Endodermal cell (in vitro differentiated cells): ENCODE measurements at regions not wholly inside any gene's neighbourhood (a gene's known extent, or its start where the extent isn't known, plus 50 kb on each side); places are given as distances from the start of the nearest gene placed in this dataset.

ENCODE experiments used
- DNase-seq: peaks from one replicate; pipeline ENCODE4 v3.0.0-alpha.2; 2017
- H3K27ac ChIP-seq: 2 replicates; pipeline ENCODE4 v1.5.1; 2013; ENCODE audit warnings: mild to moderate bottlenecking, low read depth, low read length, moderate library complexity
- H3K27me3 ChIP-seq: 2 replicates; pipeline ENCODE4 v1.6.1; 2013; ENCODE audit warnings: mild to moderate bottlenecking, low read length, moderate library complexity; ENCODE audit not compliant: insufficient read depth, control insufficient read depth, poor library complexity, severe bottlenecking
- H3K36me3 ChIP-seq: 2 replicates; pipeline ENCODE4 v1.7.0; 2013; ENCODE audit warnings: mild to moderate bottlenecking, low read length, moderate library complexity; ENCODE audit not compliant: control insufficient read depth, insufficient read depth
- H3K4me1 ChIP-seq: one replicate; pipeline ENCODE4 v1.7.0; 2013; ENCODE audit warnings: low read length; ENCODE audit not compliant: control insufficient read depth, insufficient read depth
- H3K4me3 ChIP-seq: 2 replicates; pipeline ENCODE4 v1.5.1; 2013; ENCODE audit warnings: mild to moderate bottlenecking, low read length, moderate library complexity
- H3K9ac ChIP-seq: 2 replicates; pipeline ENCODE4 v1.6.1; 2013; ENCODE audit warnings: mild to moderate bottlenecking, low read length, moderate library complexity; ENCODE audit not compliant: poor library complexity, severe bottlenecking; ENCODE audit errors: extremely low read depth
- H3K9me3 ChIP-seq: 2 replicates; pipeline ENCODE4 v1.6.1; 2013; ENCODE audit warnings: mild to moderate bottlenecking, low read length, moderate library complexity; ENCODE audit not compliant: control insufficient read depth
- H3K27ac Mint-ChIP-seq: 2 replicates; pipeline ENCODE4 v1.8.0; 2020; ENCODE audit warnings: mixed read lengths
- H3K27me3 Mint-ChIP-seq: 2 replicates; pipeline ENCODE4 v1.8.0; 2021; ENCODE audit warnings: mild to moderate bottlenecking, mixed read lengths; ENCODE audit not compliant: insufficient read depth
- H3K36me3 Mint-ChIP-seq: 2 replicates; pipeline ENCODE4 v1.8.0; 2020; ENCODE audit warnings: low read depth, mixed read lengths
- H3K4me1 Mint-ChIP-seq: 2 replicates; pipeline ENCODE4 v1.8.0; 2020; ENCODE audit warnings: mixed read lengths
- H3K4me3 Mint-ChIP-seq: 2 replicates; pipeline ENCODE4 v1.8.0; 2020; ENCODE audit warnings: mild to moderate bottlenecking, moderate library complexity, mixed read lengths
- H3K9me3 Mint-ChIP-seq: 2 replicates; pipeline ENCODE4 v1.8.0; 2020; ENCODE audit warnings: mild to moderate bottlenecking, mixed read lengths
- WGBS, 2 experiments: methylation state at CpG; one replicate each; pipeline versions ENCODE4 v1.1.5 to v1.1.7; 2013; ENCODE audit warnings: missing lambda C conversion rate in 2 of 2, mixed read lengths in 1 of 2; ENCODE audit not compliant: insufficient coverage in 1 of 2, insufficient read length in 1 of 2; 5-methylcytosine and 5-hydroxymethylcytosine counted together
- TF ChIP-seq, protein P1 (sequence below): fragments of 200-600 bp; sonication (generic); conservative IDR thresholded peaks from 2 replicates; pipeline ENCODE4 v1.5.0; 2021; ENCODE audit warnings: antibody characterized with exemption, mild to moderate bottlenecking

- Mint-ChIP-seq H3K27ac (no peak overlapping the region), H3K27me3 (no peaks in the 10 kb centered on the region), H3K4me3 (no peak overlapping the region), H3K36me3 (no peaks in the 10 kb centered on the region), H3K9me3 (peaks cover 39% of the 10 kb centered on the region), H3K4me1 (no peaks in the 10 kb centered on the region)
- H3K36me3 ChIP-seq: no peaks in the 10 kb centered on the region
- no peaks in the 10 kb centered on the region for H3K27me3 ChIP-seq
- peaks cover 36% of the 10 kb centered on the region for H3K9me3 ChIP-seq
- H3K4me3 ChIP-seq: no peak overlapping the region
- H3K27ac ChIP-seq: no peak overlapping the region
- H3K4me1 ChIP-seq: no peaks in the 10 kb centered on the region
- 60 to 81% methylated on average over 1 of the region's 1 CpG for WGBS, 2 experiments
- TF ChIP-seq, protein P1, sequence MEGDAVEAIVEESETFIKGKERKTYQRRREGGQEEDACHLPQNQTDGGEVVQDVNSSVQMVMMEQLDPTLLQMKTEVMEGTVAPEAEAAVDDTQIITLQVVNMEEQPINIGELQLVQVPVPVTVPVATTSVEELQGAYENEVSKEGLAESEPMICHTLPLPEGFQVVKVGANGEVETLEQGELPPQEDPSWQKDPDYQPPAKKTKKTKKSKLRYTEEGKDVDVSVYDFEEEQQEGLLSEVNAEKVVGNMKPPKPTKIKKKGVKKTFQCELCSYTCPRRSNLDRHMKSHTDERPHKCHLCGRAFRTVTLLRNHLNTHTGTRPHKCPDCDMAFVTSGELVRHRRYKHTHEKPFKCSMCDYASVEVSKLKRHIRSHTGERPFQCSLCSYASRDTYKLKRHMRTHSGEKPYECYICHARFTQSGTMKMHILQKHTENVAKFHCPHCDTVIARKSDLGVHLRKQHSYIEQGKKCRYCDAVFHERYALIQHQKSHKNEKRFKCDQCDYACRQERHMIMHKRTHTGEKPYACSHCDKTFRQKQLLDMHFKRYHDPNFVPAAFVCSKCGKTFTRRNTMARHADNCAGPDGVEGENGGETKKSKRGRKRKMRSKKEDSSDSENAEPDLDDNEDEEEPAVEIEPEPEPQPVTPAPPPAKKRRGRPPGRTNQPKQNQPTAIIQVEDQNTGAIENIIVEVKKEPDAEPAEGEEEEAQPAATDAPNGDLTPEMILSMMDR: no peak
- no peak overlapping the region for H3K9ac ChIP-seq
- no peak for DNase-seq
These were observed 842.5 kb upstream of the NXPH2 start for GRCh38 chr2:139622691-139623090.

GRCh38 chr2:139617747-139618146 lies 837.6 kb upstream of the NXPH2 start:
- Histone ChIP-seq H3K27me3 (no peaks in the 10 kb centered on the region), H3K4me1 (no peaks in the 10 kb centered on the region), H3K36me3 (no peaks in the 10 kb centered on the region), H3K27ac (no peak overlapping the region), H3K9me3 (peaks cover 32% of the 10 kb centered on the region), H3K4me3 (no peak overlapping the region), H3K9ac (no peak overlapping the region)
- H3K4me3 Mint-ChIP-seq: no peak overlapping the region
- H3K27me3 Mint-ChIP-seq: no peaks in the 10 kb centered on the region
- no peak overlapping the region for H3K27ac Mint-ChIP-seq
- H3K9me3 Mint-ChIP-seq: peaks cover 22% of the 10 kb centered on the region
- TF ChIP-seq, protein P1: no peak
- H3K4me1 Mint-ChIP-seq: no peaks in the 10 kb centered on the region
- no peaks in the 10 kb centered on the region for H3K36me3 Mint-ChIP-seq
- DNase-seq: no peak

GRCh38 chr2:139613264-139613663 lies 833.1 kb upstream of the NXPH2 start:
- Mint-ChIP-seq H3K4me1 (peaks cover 4% of the 10 kb centered on the region), H3K27me3 (no peaks in the 10 kb centered on the region), H3K27ac (no peak overlapping the region), H3K9me3 (no peaks in the 10 kb centered on the region), H3K36me3 (no peaks in the 10 kb centered on the region), H3K4me3 (no peak overlapping the region)
- DNase-seq: no peak
- Histone ChIP-seq H3K4me3 (no peak overlapping the region), H3K9me3 (peaks cover 6% of the 10 kb centered on the region), H3K27me3 (no peaks in the 10 kb centered on the region), H3K36me3 (no peaks in the 10 kb centered on the region), H3K4me1 (no peaks in the 10 kb centered on the region), H3K27ac (no peak overlapping the region), H3K9ac (no peak overlapping the region)
- TF ChIP-seq, protein P1: no peak
- 96% methylated on average over 3 of the region's 3 CpGs; no CpG with 5 or more reads in 1 of the 2 experiments for WGBS, 2 experiments
